ENCODE measurements at regions not wholly inside any gene's neighbourhood (a gene's known extent, or its start where the extent isn't known, plus 50 kb on each side); places are given as distances from the start of the nearest gene placed in this dataset.

DNA sequence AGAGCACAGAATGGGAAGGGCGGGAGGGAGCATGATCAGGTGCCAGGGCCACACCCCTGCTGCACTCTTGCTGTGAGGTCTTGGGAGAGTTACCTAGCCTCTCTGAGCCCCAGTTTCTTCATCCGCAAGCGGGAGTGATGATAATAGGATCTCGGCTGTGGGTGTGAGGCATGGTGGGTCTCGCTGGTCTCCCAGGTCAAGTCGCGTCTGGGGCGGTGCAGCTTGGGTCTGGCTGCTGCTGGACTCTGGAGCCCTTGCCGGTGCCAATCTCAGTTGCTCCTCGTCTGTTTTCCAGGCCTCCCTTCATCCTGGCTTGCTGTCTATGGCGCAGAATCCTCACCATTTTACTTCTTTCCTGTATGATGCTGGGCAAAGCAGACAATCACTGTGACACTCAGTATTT is 130.3 kb upstream of the RAB12 start:
- CTCF ChIA-PET = interaction anchor here (0.6 to 1.8 kb wide), 6 partner anchors 8 to 690 kb away, joined by 3 to 8 read pairs (median 4); no protein-coding TSS in a partner anchor
- no peaks in the 10 kb centered on the region for H3K4me1 Mint-ChIP-seq (ENCODE audit: low read depth)
- no peaks in the 10 kb centered on the region for H3K36me3 Mint-ChIP-seq
- no peak overlapping the region for H3K4me3 Mint-ChIP-seq
- peaks cover 3% of the 10 kb centered on the region for H3K9me3 Mint-ChIP-seq
- intact Hi-C loops (cut with micrococcal nuclease) = no loop called here
- POLR2A ChIA-PET = no interaction called here
- DNase-seq = no peak
- H3K27ac Mint-ChIP-seq = no peak overlapping the region
- H3K27me3 Mint-ChIP-seq = no peaks in the 10 kb centered on the region

DNA sequence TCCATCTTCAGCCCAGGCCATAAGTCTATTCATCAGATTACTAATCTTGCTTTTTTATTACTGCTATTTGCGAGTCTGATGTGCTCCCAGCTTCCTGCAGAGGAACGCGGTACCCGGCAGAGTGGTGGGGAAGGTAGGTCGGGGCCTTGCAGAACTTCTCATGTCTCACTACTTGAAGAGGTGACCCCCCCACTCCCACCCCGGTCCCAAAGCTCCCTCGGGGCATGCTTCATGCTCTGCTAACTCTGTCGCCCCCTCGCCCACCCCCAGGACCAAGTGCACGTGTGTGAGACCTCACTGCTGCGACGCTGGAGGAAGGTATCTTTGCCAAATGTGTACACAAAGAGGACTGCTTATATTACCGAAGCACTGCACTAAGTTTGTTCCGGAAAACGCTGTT is 129.4 kb upstream of the RAB12 start:
- no peak overlapping the region for H3K27ac Mint-ChIP-seq
- no peaks in the 10 kb centered on the region for H3K36me3 Mint-ChIP-seq
- CTCF ChIA-PET = interaction anchor here (0.9 kb wide), 1 partner anchor 508 kb away, joined by 3 read pairs; no protein-coding TSS in a partner anchor
- intact Hi-C loops (cut with micrococcal nuclease) = no loop called here
- POLR2A ChIA-PET = no interaction called here
- DNase-seq = no peak
- H3K4me3 Mint-ChIP-seq = no peak overlapping the region
- peaks cover 3% of the 10 kb centered on the region for H3K9me3 Mint-ChIP-seq
- no peaks in the 10 kb centered on the region for H3K4me1 Mint-ChIP-seq (ENCODE audit: low read depth)
- H3K27me3 Mint-ChIP-seq = no peaks in the 10 kb centered on the region

DNA sequence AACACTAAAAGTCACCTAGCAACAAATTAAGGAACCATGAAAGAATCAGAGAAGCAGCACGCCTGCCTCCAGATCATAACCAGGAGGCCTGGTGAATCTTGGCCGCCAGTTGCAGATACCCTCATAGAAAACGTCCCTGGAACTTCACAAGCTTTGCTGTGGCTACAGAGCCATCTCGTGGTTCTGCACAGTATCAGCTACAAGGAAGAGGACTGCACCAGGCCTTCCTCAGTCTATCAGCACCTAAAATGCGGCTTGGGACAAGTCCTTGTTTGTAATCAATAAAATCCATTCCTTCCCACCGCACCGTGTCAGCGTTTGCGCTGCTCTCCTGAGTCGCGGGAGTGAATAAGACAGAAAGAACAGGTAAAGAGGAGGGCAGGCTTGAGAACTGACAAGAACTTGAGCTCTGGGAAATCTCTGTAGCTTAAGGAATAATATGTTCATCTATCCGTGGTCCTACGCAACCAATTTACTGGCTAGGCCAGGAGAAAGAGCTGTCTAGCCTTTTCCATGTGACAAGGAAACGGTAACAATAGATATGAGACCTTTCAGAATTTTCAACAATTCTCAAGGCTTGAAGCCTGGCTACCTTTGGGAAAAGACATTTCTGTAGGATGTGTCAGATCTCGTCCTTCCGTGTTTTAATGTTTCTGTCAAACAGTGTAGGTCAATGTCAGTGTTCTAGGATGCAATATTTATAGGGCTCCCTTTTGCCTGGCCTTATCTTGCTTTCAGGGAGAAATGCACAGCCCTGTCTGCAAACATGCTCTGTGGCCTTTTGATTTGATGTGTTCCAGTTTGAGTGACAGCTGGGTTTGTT is 128.5 kb upstream of the RAB12 start:
- ChIA-PET POLR2A (no interaction called here), CTCF (no interaction called here)
- intact Hi-C loops (cut with micrococcal nuclease) = no loop called here
- no peak overlapping the region for H3K27ac Mint-ChIP-seq
- DNase-seq = no peak
- H3K36me3 Mint-ChIP-seq = no peaks in the 10 kb centered on the region
- no peak overlapping the region for H3K4me3 Mint-ChIP-seq
- peaks cover 3% of the 10 kb centered on the region for H3K9me3 Mint-ChIP-seq
- peaks cover 3% of the 10 kb centered on the region for H3K27me3 Mint-ChIP-seq
- no peaks in the 10 kb centered on the region for H3K4me1 Mint-ChIP-seq (ENCODE audit: low read depth)

DNA sequence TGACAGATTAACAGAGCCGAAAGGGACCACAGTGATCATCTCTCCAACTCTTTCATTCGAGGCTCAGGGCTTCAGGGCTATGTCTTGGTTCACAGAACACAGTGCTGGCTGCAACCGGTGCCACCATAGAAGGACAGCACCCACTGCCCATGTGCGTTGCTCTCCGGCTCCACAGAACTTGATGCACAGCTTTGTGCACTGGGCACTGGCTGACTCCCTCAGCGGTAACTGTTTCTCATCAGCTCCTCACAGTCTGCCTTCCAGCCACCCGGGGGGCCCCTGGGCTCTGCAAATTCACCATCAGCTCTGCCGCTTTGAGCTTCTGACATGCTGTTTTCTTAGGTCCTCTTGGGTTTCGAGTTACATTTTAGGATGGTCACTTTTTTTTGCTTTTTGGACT is 124.3 kb upstream of the RAB12 start:
- intact Hi-C loops (cut with micrococcal nuclease) = no loop called here
- Mint-ChIP-seq H3K36me3 (no peaks in the 10 kb centered on the region), H3K4me1 (ENCODE audit: low read depth) (no peaks in the 10 kb centered on the region), H3K9me3 (no peaks in the 10 kb centered on the region), H3K4me3 (no peak overlapping the region), H3K27ac (no peak overlapping the region), H3K27me3 (peaks cover 3% of the 10 kb centered on the region)
- POLR2A ChIA-PET = no interaction called here
- no peak for DNase-seq
- CTCF ChIA-PET = no interaction called here

DNA sequence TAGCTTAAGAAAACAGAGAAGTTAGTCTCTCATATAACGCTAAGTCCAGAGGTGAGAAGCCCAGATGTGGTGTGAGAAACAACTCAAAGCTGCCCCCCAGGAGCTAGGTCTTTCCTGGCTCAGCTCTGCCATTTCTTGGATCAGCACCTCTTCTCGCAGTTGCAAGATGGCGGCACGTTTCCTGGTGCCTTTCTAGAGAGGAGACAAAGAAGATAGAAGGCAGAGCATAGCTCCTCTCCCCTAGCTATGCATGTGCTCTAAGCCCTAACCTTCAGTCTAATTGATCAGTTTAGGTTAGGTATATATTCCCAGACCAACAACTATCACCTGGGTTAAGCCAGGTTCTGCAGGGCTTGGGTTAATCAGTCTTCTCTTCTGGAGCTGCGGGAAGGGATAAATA is 119.5 kb upstream of the RAB12 start:
- Mint-ChIP-seq H3K4me1 (ENCODE audit: low read depth) (no peaks in the 10 kb centered on the region), H3K36me3 (no peaks in the 10 kb centered on the region), H3K27ac (no peak overlapping the region), H3K4me3 (no peak overlapping the region), H3K27me3 (peaks cover 5% of the 10 kb centered on the region), H3K9me3 (no peaks in the 10 kb centered on the region)
- POLR2A ChIA-PET = no interaction called here
- CTCF ChIA-PET = no interaction called here
- intact Hi-C loops (cut with micrococcal nuclease) = no loop called here
- no peak for DNase-seq

DNA sequence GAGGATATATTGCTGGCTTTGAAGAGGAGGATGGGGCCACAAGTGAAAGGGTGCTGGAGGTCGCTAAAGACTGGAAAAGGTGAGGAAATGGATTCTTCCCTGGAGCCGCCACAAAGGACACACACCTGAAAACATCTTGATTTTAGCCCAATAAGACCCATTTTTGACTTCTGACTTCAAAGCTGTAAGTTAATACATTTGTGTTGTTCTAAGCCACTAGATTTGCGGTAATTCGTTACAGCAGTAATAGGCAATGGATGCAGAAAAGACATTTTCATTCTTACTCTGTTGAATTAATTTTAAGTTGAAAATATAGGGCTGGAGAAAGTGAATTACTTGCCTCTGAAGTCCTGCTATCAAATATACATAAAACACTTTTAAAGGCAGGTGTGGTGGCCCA is 117.7 kb upstream of the RAB12 start:
- H3K4me1 Mint-ChIP-seq (ENCODE audit: low read depth) = no peaks in the 10 kb centered on the region
- DNase-seq = no peak
- no peaks in the 10 kb centered on the region for H3K36me3 Mint-ChIP-seq
- no peaks in the 10 kb centered on the region for H3K9me3 Mint-ChIP-seq
- CTCF ChIA-PET = no interaction called here
- H3K27me3 Mint-ChIP-seq = peaks cover 2% of the 10 kb centered on the region
- intact Hi-C loops (cut with micrococcal nuclease) = no loop called here
- no peak overlapping the region for H3K27ac Mint-ChIP-seq
- POLR2A ChIA-PET = no interaction called here
- no peak overlapping the region for H3K4me3 Mint-ChIP-seq

DNA sequence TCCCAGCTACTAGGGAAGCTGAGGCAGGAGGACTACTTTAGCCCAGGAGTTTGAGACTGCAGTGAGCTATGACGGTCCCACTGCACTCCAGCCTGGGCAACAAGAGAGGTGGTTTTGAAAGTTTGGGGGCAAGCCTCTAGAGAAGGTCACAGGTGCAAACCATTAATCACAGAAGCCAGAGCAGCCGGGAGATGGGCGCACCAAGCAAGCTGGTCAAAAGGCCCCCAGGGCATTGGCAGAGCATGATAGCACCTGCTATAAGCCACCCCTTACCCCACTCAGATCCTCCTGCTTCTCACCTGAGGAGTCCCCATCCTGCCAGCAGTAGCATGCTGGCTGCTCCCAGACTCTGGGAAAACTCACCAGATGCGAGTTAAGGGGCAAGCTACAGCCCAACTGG is 116.1 kb upstream of the RAB12 start:
- ChIA-PET POLR2A (no interaction called here), CTCF (no interaction called here)
- no peak overlapping the region for H3K4me3 Mint-ChIP-seq
- no peaks in the 10 kb centered on the region for H3K9me3 Mint-ChIP-seq
- H3K4me1 Mint-ChIP-seq (ENCODE audit: low read depth) = no peaks in the 10 kb centered on the region
- DNase-seq = no peak
- peaks cover 2% of the 10 kb centered on the region for H3K27me3 Mint-ChIP-seq
- H3K27ac Mint-ChIP-seq = no peak overlapping the region
- intact Hi-C loops (cut with micrococcal nuclease) = no loop called here
- H3K36me3 Mint-ChIP-seq = no peaks in the 10 kb centered on the region

DNA sequence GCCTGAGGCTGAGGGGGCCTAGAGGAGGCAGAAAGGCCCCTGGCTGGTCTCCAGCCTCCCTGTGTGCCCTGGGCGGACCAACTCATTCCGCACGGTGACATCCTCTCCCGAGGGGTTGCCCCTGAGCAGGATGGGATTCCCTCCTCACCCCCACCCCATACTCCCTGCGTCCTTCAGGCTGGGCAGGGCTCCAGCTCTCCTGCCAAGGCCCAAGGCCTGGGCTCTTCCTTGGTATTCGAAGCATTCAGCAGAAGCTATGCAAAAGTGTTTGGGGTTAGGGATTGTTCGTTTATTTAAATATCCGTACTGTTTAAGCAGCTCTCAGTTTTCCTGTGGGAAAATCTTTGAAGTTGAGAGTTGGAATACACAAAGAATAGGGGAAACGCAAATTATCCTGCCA is 113.1 kb upstream of the RAB12 start:
- Mint-ChIP-seq H3K9me3 (no peaks in the 10 kb centered on the region), H3K4me1 (ENCODE audit: low read depth) (no peaks in the 10 kb centered on the region), H3K27ac (no peak overlapping the region), H3K36me3 (no peaks in the 10 kb centered on the region), H3K4me3 (no peak overlapping the region), H3K27me3 (peaks cover 10% of the 10 kb centered on the region)
- POLR2A ChIA-PET = no interaction called here
- DNase-seq = no peak
- intact Hi-C loops (cut with micrococcal nuclease) = no loop called here
- CTCF ChIA-PET = no interaction called here

DNA sequence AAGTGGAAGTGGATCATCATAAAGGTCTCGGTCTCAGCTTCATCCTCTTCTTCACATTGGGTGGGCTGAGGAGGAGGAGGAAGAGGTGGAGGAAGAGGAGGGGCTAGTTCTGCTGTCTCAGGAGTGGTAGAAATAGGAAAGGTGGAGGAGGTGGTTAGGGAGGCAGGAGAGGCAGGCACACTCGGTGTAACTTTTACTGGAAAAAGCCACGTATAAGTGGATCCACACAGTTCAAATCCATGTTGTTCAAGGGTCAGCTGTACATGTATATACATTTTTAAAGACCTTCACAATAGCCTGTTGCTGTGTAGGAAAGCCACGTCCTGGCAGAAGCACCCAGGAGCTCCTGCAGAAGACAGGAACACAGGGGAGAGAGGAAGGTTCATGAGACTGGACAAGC is 110.3 kb upstream of the RAB12 start:
- ChIA-PET CTCF (no interaction called here), POLR2A (no interaction called here)
- intact Hi-C loops (cut with micrococcal nuclease) = no loop called here
- Mint-ChIP-seq H3K4me3 (no peak overlapping the region), H3K9me3 (no peaks in the 10 kb centered on the region), H3K27ac (no peak overlapping the region), H3K4me1 (ENCODE audit: low read depth) (no peaks in the 10 kb centered on the region), H3K36me3 (no peaks in the 10 kb centered on the region), H3K27me3 (peaks cover 14% of the 10 kb centered on the region)
- no peak for DNase-seq

DNA sequence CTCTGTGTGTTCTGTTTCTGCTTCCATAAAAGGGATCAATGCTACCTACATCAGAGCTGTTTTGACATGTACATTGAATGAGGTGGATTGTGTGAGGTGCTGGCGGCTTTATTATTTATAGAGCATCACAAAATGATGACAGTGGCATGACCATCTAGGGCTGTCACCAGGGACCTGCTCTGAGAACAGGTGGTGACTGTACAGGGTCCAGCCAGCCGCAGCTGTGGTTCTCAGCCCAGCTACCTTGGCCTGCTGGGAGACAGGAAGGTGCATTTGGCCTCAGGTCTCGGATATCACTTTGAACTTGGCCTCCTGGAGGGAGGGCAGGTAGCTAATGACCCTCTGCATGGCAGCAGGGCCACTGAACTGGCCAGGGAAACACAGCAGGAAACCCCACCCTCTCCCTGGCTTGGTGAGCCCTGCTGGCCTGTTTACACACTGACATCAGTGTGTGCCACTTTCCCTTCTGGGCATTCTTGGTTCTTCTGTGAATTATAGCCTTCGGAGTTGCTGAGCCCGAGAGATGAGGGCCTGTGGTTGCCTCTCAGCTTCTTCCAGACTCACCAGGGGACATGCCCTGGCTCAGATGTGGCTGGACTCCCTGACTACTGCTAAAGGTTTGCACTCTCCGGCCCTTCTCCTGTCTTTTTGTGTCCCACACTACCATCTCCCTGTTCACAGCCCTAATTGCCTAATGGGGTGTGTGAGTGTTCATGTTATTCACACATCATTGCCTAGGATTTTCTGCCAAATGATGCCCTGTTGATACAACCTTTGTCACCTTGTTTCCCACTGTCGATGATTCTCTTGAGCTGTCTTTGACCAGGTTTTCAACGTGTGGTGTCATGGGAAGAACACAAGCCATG is 109.2 kb upstream of the RAB12 start:
- no peaks in the 10 kb centered on the region for H3K36me3 Mint-ChIP-seq
- H3K4me3 Mint-ChIP-seq = no peak overlapping the region
- ChIA-PET CTCF (interaction anchor here (0.8 kb wide), 1 partner anchor 13 kb away, joined by 3 read pairs; no protein-coding TSS in a partner anchor), POLR2A (no interaction called here)
- H3K9me3 Mint-ChIP-seq = no peaks in the 10 kb centered on the region
- no peak for DNase-seq
- no peak overlapping the region for H3K27ac Mint-ChIP-seq
- intact Hi-C loops (cut with micrococcal nuclease) = no loop called here
- no peaks in the 10 kb centered on the region for H3K4me1 Mint-ChIP-seq (ENCODE audit: low read depth)
- H3K27me3 Mint-ChIP-seq = peaks cover 12% of the 10 kb centered on the region

DNA sequence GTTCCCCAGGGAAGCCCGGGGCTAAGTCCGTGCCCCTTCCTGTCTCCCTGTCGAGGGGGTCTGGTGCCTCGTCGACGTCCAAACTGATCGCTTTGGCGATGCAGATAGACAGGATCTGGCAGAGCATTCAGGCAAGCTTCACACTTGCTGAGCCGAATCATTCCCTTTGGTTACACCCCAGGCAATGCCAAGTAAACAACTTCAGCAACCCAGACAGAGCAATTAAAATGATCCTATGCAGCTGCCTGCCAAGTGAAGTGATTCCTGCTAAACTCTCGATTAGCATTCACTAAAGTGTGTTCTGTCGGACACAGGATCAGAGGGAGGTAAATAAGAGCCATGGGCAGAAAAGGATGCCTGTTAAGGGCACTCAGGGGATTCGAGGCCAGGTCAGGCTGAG is 108.2 kb upstream of the RAB12 start:
- H3K9me3 Mint-ChIP-seq = no peaks in the 10 kb centered on the region
- ChIA-PET POLR2A (no interaction called here), CTCF (no interaction called here)
- intact Hi-C loops (cut with micrococcal nuclease) = no loop called here
- no peak for DNase-seq
- H3K4me1 Mint-ChIP-seq (ENCODE audit: low read depth) = no peaks in the 10 kb centered on the region
- peaks cover 12% of the 10 kb centered on the region for H3K27me3 Mint-ChIP-seq
- H3K27ac Mint-ChIP-seq = no peak overlapping the region
- no peak overlapping the region for H3K4me3 Mint-ChIP-seq
- no peaks in the 10 kb centered on the region for H3K36me3 Mint-ChIP-seq

DNA sequence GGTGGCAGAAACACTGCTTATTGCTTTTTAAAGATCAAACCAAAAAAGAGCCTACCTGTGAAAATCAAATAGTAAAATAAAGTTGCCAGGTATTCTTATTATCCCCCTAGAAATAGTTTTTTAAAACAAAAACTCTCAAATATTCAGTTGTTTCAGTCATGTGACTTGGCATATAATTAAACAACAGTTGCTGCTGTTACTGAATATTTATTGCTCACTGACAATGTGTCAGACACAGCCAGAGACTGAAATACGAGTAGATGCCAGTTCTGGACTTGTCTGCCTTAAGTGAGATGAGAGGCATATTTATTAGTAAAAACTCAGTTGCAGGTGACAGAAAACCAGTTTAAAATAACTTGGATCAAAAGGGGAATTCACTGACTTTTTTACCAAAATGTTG is 106.0 kb upstream of the RAB12 start:
- CTCF ChIA-PET = no interaction called here
- H3K36me3 Mint-ChIP-seq = no peaks in the 10 kb centered on the region
- no peak for DNase-seq
- no peak overlapping the region for H3K27ac Mint-ChIP-seq
- no peaks in the 10 kb centered on the region for H3K4me1 Mint-ChIP-seq (ENCODE audit: low read depth)
- POLR2A ChIA-PET = no interaction called here
- peaks cover 14% of the 10 kb centered on the region for H3K27me3 Mint-ChIP-seq
- intact Hi-C loops (cut with micrococcal nuclease) = no loop called here
- no peaks in the 10 kb centered on the region for H3K9me3 Mint-ChIP-seq
- H3K4me3 Mint-ChIP-seq = no peak overlapping the region

DNA sequence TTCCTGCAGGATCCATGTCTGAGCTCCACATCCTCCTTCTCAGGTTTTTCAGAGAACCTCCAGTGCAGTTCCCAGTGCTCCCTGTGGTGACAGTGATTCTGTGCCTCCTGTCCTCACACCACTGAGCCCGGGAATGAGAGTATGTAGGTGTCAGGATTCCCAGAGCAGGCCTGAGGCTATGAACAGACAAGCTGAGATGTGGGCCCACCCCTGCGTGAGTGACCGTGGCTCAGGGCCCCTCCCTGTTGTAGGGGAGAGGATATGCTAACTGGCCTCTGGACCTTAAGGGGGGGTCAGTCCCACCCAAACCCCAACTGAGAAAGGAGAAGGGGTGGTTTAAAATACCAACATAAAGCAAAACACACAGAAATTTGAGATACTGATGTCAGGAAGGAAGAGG is 104.8 kb upstream of the RAB12 start:
- Mint-ChIP-seq H3K27ac (no peak overlapping the region), H3K9me3 (no peaks in the 10 kb centered on the region), H3K4me1 (ENCODE audit: low read depth) (no peaks in the 10 kb centered on the region), H3K27me3 (peaks cover 14% of the 10 kb centered on the region), H3K36me3 (no peaks in the 10 kb centered on the region), H3K4me3 (no peak overlapping the region)
- intact Hi-C loops (cut with micrococcal nuclease) = no loop called here
- CTCF ChIA-PET = no interaction called here
- DNase-seq = no peak
- POLR2A ChIA-PET = no interaction called here

All from activated CD4-positive, alpha-beta memory T cell treated with anti-CD3 and anti-CD28 coated beads for 36 hours (primary cell).